Small intestine (tissue), 7 donors: ENCODE measurements at regions not wholly inside any gene's neighbourhood (a gene's known extent, or its start where the extent isn't known, plus 50 kb on each side); places are given as distances from the start of the nearest gene placed in this dataset.
A peak's percentile ranks its signal among the peaks of the same experiment; 100 is the strongest.

Experiments used
- DNase-seq, 2 donors: peaks; one replicate each; pipeline versions ENCODE4 v3.0.0 to v3.0.0-alpha.2; 2013
- FAIRE-seq: peaks from 2 replicates; lab custom pipeline; 2012; peaks lifted over from hg19 to GRCh38; lab: Jason Lieb, UNC
- H3K27ac ChIP-seq, 3 donors: one replicate each; pipeline ENCODE4 v1.5.1; 2013; ENCODE audit warnings: low read length in 2 of 3, mild to moderate bottlenecking in 2 of 3, control low read depth in 1 of 3, inconsistent platforms in 1 of 3, low read depth in 1 of 3, moderate library complexity in 1 of 3
- H3K27me3 ChIP-seq, 3 donors: one replicate each; pipeline ENCODE4 v1.6.1; 2013; ENCODE audit warnings: low read length in 3 of 3, inconsistent platforms in 1 of 3; ENCODE audit not compliant: control insufficient read depth in 3 of 3, insufficient read depth in 3 of 3
- H3K36me3 ChIP-seq, 3 donors: one replicate each; pipeline ENCODE4 v1.6.1; 2013; ENCODE audit warnings: low read length in 3 of 3, inconsistent platforms in 1 of 3, low read depth in 1 of 3, mild to moderate bottlenecking in 1 of 3, moderate library complexity in 1 of 3; ENCODE audit not compliant: control insufficient read depth in 3 of 3, insufficient read depth in 2 of 3
- H3K4me1 ChIP-seq, 3 donors: one replicate each; pipeline ENCODE4 v1.6.1; 2013; ENCODE audit warnings: low read length in 2 of 3, inconsistent platforms in 1 of 3, low read depth in 1 of 3, mild to moderate bottlenecking in 1 of 3, moderate library complexity in 1 of 3; ENCODE audit not compliant: control insufficient read depth in 3 of 3, insufficient read depth in 2 of 3
- H3K4me3 ChIP-seq, 3 donors: one replicate each; pipeline ENCODE4 v1.5.1; 2013; ENCODE audit warnings: low read length in 3 of 3, control low read depth in 1 of 3, inconsistent platforms in 1 of 3, low read depth in 1 of 3, mild to moderate bottlenecking in 1 of 3, moderate library complexity in 1 of 3
- H3K9me3 ChIP-seq, 2 donors: one replicate each; pipeline ENCODE4 v1.6.1; 2013; ENCODE audit warnings: low read depth in 1 of 2, low read length in 1 of 2; ENCODE audit not compliant: control insufficient read depth in 2 of 2, insufficient read depth in 1 of 2
- WGBS, 3 donors: extraction: QIAGEN DNeasy Blood & Tissue Kit; methylation state at CpG; one replicate each; pipeline ENCODE4 v1.1.7; 2013; 5-methylcytosine and 5-hydroxymethylcytosine counted together
- donor health status: healthy with polysubstance abuse.
- donor health status: control.
- donor health status: control.
- donor health status: Bipolar disorder and iron deficiency.
- donor health status: healthy.

DNA sequence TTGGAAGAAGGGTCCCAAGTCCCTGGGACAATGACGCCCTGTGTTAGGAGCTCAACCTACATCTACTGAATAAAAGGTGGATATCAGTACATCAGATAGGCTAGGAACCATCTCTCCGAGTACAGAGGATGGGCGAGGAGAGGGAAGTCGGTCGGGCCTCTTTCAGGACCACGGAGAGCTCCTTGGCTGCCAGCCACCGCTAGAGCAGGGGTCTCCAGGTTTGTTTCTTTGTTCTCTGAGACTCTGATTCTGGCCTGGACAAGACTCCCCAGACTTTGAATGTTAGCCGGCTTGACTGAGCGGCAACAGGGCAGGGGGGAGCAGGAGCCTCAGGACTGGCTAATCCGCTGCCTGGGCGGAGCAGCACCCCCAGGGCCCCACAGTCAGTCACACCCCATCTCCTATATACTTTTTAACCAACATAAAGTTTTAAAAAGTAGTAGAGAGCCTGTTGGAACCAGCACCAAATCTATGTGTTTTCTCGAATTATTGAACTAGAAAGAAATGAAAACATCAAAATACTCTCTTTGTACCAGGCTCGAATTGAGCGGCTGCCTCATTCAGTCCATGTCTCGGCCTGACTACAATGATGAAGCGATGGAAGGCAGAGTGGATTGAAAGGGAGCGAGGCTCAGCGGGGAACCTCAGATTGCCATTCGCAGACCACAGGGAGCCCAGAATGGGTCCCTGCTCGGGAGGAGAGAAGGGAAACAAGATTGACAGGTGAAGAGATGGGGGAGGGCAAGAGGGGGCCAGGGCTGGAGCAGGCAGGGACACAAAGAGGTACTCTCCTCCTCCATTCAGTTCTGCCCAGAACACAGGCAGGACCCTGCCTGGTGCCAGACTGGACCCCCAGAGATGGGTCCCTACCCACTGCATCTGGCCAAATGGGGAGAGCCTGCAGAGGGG lies 131.6 kb downstream of the TPRA1 start:
- peaks cover 0 to 2% (median 0%) of the 10 kb centered on the region in 3 donors for H3K4me1 ChIP-seq
- no peaks in the 10 kb centered on the region for H3K9me3 ChIP-seq
- DNase-seq (peak in 1 of 2 donors; percentile 61), FAIRE-seq (no peak)
- H3K27me3 ChIP-seq, result peaks cover 3 to 63% (median 19%) of the 10 kb centered on the region in 3 donors
- no peaks in the 10 kb centered on the region for H3K36me3 ChIP-seq
- WGBS, 3 donors, result 30 to 41% (median 36%) methylated on average over 20 of the region's 20 CpGs
- no peak overlapping the region for H3K27ac ChIP-seq
- H3K4me3 ChIP-seq, result no peak overlapping the region

DNA sequence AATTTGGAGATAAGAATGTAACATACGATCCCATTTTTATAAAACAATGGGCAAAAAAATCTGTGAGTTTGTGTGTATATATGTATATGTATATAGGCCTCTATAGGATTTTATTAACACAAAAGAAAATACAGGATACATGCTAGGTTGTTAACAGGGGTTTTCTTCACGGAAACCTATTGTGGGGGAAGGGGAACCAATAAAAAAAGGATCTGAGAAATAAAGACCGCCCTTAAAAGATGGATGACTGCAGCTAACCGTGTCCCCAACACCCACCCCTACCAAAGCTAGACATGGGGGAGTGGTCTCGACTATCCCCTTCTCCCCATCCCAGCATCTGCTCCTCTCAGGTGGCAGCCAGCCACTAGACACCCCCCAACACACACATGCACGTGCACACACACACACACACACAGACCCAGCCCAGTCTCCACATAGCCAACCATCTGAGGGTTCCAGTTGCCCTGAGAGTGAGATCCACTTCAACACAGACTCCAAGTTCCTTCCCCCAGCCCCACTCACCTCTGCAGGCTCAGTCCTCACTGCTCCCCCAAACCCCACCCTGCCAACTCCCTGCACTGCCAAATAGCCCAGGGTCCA lies 132.9 kb downstream of the TPRA1 start:
- 31 to 58% (median 40%) methylated on average over 6 of the region's 6 CpGs for WGBS, 3 donors
- DNase-seq, result no peak
- H3K4me3 ChIP-seq, result no peak overlapping the region
- no peaks in the 10 kb centered on the region for H3K9me3 ChIP-seq
- no peak overlapping the region for H3K27ac ChIP-seq
- H3K27me3 ChIP-seq, result peaks cover 3 to 72% (median 19%) of the 10 kb centered on the region in 3 donors
- no peaks in the 10 kb centered on the region for H3K36me3 ChIP-seq
- no peak for FAIRE-seq
- peaks cover 0 to 2% (median 0%) of the 10 kb centered on the region in 3 donors for H3K4me1 ChIP-seq

DNA sequence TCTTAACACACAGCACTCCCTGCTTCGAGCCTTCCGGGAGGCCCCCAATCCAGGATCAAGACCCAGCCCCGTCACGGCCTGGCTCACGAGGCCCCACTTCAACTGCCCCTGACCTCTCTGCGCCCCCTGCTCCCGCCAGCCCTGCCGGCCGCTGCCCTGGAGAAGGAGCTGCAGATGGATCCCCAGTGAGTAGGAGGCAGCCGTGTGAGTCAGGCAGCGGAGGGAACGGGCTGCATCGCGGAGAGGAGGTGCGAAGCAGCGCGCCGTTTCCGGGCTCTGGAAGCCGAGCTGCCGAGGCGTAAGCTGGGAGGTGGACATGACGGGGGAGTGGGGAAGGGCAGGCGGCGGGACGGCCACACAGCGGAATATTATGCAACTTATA lies 133.4 kb downstream of the TPRA1 start:
- Histone ChIP-seq H3K27me3 (peaks cover 3 to 77% (median 19%) of the 10 kb centered on the region in 3 donors), H3K27ac (no peak overlapping the region), H3K9me3 (no peaks in the 10 kb centered on the region), H3K36me3 (no peaks in the 10 kb centered on the region), H3K4me3 (no peak overlapping the region), H3K4me1 (peaks cover 0 to 2% (median 0%) of the 10 kb centered on the region in 3 donors)
- no peak for FAIRE-seq
- WGBS, 3 donors, result 2 to 4% (median 4%) methylated on average over 24 to 27 of the region's 27 CpGs
- peak in 1 of 2 donors; percentile 17 for DNase-seq

DNA sequence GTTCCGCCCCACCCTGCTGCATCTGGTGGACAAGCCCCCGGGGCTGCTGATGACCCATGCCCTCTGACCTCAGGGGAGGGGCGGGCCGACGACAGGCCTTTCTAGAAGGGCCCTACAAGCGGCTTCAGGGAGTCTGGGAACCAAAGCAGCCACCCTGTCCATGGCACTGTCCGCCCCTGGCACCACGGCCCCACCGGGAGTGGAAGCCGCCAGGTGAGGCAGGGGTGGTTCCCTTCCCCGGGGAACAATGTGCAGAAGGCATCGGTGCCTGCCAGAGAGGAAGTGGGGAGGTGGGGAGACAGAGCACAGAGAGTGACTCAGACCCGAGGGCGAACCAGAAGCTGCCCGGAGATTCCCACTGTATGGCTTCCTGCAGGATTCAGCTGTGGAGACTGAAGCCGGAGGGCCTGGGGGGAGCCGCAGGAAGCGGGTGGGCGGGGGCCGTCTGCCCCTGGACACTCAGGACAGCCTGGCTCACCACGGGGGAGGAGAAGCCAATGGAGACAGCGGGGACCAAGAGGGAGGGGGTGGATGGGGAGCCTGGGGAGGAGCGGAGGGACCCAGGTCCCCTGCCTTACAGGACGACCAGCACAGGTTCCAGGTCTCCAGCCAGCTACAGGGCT lies 134.0 kb downstream of the TPRA1 start:
- Histone ChIP-seq H3K36me3 (no peaks in the 10 kb centered on the region), H3K4me1 (peaks cover 0 to 2% (median 0%) of the 10 kb centered on the region in 3 donors), H3K4me3 (no peak overlapping the region), H3K9me3 (no peaks in the 10 kb centered on the region), H3K27me3 (peaks cover 3 to 76% (median 19%) of the 10 kb centered on the region in 3 donors), H3K27ac (no peak overlapping the region)
- FAIRE-seq (no peak), DNase-seq (peak; percentile 5 to 10)
- 2 to 5% (median 4%) methylated on average over 20 to 24 of the region's 24 CpGs for WGBS, 3 donors

DNA sequence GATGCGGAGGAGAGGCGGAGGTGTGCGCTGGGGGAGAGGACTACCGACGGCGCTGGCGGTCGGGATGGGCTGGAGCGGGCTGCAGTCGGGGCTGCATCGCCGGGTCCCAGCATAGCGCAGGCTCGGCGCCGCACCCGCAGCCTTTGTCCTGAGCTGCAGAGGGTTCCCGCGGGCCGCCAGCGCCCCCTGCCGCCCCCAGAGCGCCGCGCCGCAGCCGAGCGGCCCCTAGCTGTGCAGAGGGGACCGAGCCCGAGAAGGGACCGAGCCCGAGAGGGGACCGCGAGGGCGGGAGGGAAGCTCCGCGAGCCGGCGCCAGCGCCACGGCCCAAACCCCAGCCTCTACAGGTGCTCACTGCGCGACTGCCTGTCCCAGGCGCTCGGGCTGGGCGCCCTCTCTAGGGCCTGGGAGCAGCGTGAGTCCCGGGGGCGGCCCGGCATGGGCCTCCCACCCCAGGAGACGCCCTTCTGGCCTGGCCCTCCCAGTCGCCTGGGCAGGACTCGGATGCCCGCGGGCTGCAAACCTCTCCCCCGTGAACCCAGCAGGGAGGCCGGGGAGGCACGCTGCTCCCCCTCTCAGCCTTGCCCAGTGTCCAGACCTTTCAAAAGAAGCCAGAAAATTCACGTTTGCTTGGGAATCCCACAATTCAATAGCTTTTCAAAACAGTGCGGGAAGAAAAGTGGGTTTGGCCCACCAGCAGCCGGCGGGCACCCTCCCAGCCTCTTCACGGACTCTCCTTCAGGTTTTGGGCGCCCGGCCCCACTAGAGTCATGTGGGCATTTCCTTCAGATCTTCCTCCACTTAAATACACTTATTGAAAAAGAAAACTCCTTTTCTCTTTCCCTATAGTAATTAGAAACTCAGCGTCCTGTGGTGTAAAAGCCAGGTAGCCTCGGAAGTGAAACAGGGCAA lies 134.7 kb downstream of the TPRA1 start:
- Histone ChIP-seq H3K27ac (no peak overlapping the region), H3K36me3 (no peaks in the 10 kb centered on the region), H3K27me3 (peaks cover 3 to 72% (median 19%) of the 10 kb centered on the region in 3 donors), H3K4me3 (no peak overlapping the region), H3K9me3 (no peaks in the 10 kb centered on the region), H3K4me1 (peaks cover 0 to 2% (median 0%) of the 10 kb centered on the region in 3 donors)
- FAIRE-seq (no peak), DNase-seq (peak; percentile 53 to 78)
- WGBS, 3 donors, result 2 to 5% (median 3%) methylated on average over 46 to 67 of the region's 67 CpGs

DNA sequence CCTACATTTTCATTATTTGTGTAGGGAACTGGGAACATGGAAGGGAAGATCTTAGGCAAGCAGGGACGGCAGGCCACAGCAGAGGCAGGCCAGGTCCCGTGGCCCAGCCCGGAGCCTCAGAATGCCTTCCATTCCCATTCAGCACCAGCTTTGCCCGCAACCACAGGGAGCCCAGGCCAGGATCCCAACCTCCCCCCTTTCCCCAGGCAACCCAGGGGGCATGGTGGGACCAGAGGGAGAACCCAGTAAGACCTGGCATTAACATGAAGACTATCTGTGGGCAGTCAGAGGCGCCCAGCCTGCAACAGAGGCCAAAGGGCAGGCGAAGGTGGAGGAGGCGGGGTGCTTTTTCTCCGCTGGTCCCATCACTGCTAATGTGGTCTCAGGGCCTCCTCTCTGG lies 135.6 kb downstream of the TPRA1 start:
- no peak overlapping the region for H3K4me3 ChIP-seq
- no peak for DNase-seq
- 59 to 78% (median 73%) methylated on average over 8 of the region's 8 CpGs for WGBS, 3 donors
- H3K4me1 ChIP-seq, result peaks cover 0 to 2% (median 0%) of the 10 kb centered on the region in 3 donors
- no peaks in the 10 kb centered on the region for H3K36me3 ChIP-seq
- no peak for FAIRE-seq
- peaks cover 3 to 72% (median 19%) of the 10 kb centered on the region in 3 donors for H3K27me3 ChIP-seq
- H3K27ac ChIP-seq, result no peak overlapping the region
- H3K9me3 ChIP-seq, result no peaks in the 10 kb centered on the region

DNA sequence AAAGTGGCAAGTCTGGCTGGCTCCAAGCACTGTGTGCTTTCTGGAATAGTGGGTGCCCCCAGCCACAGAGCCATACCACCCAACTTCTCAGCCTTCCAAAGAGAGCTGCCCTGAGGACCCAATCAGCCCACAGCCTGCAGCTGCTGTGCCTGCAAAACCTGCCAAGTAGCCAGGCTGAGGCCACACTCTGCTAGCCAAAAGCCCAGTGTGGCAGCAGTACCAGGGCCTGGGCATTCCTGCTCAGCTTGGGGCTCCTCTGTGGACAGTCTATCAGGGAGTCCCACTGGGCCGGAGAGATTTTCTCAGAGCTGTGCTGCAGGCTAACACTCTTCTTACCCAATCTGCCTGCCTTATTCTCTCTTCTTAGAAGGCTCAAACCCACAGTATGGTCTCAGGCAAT lies 136.5 kb downstream of the TPRA1 start:
- H3K27ac ChIP-seq, result no peak overlapping the region
- no peaks in the 10 kb centered on the region for H3K9me3 ChIP-seq
- no peaks in the 10 kb centered on the region for H3K36me3 ChIP-seq
- peaks cover 3 to 64% (median 17%) of the 10 kb centered on the region in 3 donors for H3K27me3 ChIP-seq
- WGBS, 3 donors, result 63 to 82% (median 79%) methylated on average over 1 of the region's 1 CpG
- no peak overlapping the region for H3K4me3 ChIP-seq
- FAIRE-seq, result no peak
- no peak for DNase-seq
- peaks cover 0 to 2% (median 0%) of the 10 kb centered on the region in 3 donors for H3K4me1 ChIP-seq
